ENCODE measurements at regions not wholly inside any gene's neighbourhood (a gene's known extent, or its start where the extent isn't known, plus 50 kb on each side); places are given as distances from the start of the nearest gene placed in this dataset.
"Not testable (repeated sequence)": the region's sequence is repeated elsewhere in the genome, so short reads cannot be mapped to it uniquely, and the experiment has no call there.

DNA sequence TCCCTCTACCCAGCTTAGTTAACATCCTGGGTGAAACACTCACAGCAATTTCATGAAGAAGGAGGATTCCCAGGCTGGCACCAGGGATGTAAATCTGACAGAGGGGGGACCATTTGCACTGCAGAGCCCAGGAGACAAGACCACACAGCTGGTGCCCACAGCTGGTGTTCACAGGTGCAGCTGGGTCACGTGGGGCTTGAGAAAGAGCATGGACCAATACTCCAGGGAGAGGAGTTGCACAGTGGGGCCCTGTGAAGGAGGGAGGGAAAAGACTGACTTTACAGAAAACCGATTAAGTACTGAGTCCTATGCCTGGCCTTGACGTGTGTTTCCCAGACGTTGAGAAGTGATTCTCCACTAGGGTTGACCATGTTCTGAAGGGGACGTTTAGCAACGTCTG is 1316.7 kb upstream of the TMEM132C start:
- no peak for DNase-seq

DNA sequence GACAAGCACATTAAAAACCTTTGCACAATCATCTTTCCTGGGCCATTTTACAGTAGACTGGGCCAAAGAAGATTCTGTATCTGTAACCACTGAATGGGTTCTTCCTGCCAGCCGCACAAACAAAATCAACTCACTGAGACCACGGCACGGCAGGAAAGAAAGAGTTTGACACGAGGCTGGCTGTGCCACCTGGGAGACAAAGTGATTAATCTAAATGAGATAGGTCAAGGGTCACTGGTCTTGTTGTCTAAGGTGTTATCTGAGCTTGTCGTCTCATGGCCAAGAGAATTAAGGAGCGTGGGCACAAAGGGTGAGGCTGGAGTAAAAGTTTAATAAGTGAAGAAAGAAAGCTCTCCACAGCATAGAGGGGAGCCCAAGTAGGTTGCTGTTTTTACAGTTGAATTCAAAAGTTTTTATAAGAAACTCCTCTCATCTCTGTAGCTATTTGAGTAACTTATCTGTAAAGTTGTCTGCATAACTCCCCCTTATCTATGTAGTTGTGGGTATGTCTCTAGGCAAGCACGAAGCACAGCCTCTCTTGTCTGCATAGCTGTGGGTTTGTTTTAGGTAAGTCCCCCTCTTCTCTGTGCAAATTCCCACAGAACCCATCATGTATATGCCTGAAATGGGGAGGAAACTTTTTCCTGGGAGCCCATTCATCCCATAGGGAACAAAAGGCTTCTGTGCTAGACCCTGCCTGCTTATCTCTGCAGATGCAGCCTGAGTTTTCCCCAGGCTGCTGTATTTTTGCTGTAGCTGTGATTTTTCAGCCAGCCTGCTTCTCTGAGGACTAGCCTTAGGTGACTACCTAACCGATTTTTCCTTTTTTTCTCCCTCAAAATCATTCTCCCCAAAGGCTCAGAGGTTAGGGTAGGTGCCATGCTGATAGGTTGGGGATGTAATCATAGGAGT is 1314.6 kb upstream of the TMEM132C start:
- DNase-seq: no peak

DNA sequence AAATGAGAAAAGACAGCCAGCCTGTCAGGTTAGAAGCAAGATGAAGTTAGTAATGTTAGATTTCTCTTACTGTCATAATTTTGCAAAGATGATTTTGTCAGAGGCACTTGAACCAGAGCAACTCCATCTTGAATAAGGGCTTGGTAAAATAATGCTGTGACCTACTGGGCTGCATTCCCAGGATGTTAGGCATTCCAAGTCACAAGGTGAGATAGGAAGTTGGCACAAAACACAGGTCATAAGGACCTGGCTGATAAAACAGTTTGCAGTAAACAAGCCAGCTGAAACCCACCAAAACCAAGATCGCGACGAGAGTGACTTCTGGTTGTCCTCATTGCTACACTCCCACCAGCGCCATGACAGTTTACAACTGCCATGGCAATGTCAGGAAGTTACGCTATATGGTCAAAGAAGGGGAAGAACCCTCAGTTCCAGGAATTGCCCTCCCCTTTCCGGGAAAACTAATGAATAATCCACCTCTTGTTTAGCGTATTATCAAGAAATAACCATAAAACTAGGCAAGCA is 1313.5 kb upstream of the TMEM132C start:
- DNase-seq: no peak

DNA sequence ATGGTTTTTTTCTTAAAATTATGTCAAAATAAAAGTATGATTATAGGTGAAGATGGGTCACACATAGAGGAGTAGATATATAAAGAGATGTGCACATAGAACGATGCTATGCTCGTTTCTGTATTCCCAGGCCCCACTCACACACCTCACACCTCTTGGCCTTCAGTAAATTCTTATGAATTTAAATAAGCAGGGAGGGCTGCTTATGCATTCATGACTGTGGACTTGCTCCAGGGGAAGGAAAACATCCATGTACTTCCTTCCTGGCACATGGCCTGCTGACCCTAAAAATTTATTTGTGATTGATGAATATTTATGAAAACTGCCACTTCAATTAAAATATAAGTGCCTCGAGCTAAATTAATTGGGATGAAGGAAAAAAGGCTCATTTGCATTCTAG is 1306.7 kb upstream of the TMEM132C start:
- no peak for DNase-seq

DNA sequence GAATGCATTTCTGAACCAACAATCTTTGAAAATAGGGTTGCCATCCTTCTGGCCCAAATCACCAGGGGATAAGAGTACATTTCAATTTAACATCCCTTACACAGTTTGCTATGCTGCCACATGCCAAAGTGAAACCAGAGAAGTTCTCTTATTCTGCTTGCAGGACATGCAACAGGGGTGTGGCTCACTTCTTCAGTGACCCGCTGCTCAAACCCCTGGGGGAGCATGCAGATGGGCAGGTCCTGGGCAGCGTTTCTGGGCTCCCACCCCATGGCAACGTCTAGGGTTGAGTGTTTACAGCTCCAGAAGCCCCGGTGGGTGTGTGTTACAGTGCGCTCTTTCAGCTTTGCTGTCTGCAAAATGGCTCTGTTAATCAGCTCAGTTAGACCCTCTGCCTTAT is 1306.3 kb upstream of the TMEM132C start:
- DNase-seq: no peak

DNA sequence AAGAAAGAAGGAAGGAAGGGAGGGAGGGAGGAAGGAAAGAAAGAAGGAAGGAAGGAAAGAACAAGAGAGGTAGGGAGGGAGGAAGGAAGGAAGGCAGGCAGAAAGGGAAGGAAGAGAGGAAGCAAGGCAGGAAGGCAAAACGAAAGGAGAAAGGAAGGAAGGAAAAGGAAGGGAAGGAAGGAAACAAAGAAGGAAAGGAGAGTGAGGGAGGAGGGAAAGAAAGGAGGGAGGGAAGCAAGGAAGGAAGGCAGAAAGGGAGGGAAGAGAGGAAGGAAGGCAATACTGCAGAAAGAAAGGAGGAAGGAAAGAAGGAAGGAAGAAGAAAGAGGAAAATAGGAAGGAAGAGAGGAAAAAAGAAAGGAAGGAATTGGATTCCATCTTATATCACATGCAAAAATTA is 1303.1 kb upstream of the TMEM132C start:
- no peak for DNase-seq

DNA sequence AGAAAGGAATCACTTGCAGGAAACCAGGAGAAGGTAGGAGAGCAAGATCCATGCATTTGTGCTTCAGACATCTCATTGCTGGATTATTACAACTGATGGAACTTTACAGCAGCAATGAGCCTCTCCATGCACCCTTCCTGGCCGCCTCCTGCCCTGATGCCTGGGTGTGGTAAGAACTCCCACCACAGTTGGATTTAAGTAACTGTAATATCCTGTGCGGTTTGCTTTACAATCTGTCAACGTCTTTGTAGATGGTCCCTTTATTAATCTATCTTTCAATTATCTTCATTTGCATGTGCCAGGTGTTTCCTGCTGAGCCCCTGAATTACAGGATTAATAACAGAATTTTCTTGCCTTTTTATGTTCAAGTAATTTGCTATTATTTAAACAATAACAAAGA is 1300.5 kb upstream of the TMEM132C start:
- DNase-seq: no peak

DNA sequence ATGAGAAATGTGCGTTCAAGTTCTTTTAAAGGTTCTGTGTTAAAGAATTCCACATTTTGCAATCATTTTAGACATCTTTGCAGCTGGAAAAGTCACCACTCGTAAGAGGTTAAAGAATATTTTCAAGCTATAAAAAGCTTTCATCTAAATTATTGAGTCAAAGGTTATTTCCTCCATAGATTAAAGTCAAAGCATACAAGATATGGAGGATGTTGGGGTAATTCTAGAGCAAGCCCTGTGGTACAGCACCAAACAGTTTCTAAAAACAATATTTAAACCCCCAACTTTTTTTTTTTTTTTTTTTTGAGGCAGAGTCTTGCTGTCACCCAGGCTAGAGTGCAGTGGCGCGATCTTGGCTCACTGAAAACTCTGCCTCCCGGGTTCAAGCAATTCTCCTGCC is 1299.8 kb upstream of the TMEM132C start:
- DNase-seq: no peak

DNA sequence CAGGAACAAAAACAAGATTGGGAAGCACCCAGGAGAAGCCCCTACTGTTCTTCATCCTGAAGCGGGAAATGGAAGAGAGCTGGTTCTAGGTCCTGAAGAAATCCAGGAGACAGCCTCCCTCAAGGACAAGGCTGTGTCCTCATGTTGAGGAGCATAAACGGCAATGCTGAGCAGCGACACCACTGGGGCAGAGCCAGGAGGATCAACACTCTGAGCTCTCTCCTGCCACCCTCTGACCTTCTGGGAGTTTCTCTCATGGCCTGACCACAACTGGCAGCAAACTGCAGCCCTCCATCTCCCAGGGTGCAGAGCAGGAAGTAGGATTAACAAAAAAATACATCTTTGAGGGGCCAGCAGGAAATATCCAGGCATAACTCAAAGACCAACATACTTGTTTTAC is 1292.2 kb upstream of the TMEM132C start:
- DNase-seq: no peak

DNA sequence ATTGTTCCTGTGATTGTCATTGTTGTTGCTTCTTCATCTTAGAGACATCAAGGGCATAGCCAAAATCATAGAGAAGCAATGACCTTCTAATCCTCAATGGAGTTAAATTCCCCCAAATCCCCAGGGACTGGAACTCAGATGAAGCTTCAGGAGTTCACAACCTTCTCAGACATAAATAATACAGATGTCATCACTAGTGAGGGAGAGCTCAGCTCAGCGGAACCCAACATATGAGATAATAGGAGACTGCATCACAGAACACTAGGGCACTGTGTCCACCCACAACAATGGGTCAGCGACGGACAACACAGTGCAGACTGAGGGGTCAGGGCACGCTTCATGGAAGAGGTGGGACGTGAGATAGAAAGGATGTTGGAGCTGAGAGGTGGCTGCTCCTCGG is 1290.4 kb upstream of the TMEM132C start:
- no peak for DNase-seq

DNA sequence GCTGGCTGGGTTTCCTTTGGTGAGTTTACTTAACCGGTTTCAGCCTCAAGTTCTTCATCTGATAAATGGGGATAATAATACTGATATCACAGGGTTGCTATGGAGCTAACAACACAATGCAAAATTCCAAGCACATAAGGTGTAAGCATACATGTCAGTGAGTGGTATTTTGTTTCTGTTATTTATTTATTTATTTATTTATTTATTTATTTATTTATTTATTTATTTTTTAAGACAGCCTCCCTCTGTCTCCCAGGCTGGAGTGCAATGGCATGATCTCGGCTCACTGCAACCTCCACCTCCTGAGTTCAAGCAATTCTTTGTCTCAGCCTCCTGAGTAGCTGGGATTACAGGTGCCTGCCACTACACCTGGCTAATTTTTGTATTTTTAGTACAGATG is 1287.4 kb upstream of the TMEM132C start:
- DNase-seq: not testable (repeated sequence)

DNA sequence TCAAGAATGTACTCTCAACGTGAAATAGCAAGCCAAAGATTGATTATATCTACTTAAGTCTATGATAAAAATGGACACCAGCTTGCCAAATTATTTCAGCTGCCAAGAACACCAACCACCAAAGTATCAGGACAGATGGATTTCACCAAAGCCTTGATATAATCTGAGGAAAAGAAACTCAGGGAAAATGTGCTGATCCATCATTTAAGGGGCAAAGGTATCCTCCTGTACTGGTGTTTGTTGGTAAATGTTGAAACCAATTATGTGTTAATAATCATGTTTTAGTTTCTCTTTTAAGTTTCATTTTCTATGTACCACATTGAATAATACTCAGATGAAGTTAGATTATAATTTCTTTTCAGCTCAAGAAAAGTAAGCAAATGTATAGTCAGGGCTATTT is 1284.3 kb upstream of the TMEM132C start:
- no peak for DNase-seq

DNA sequence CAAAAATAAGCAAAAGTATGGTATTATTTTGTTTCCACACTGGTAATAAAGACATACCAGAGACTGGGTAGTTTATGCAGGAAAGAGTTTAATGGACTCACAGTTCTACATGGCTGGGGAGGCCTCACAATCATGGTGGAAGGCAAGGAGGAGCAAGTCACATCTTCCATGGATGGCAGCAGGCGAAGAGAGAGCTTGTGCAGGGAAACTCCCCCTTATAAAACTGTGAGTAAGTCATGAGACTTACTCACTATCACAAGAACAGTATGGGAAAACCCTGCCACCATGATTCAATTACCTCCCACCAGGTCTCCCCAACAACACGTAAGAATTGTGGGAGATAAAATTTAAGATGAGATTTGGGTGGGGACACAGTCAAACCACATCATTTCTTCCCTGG is 1283.2 kb upstream of the TMEM132C start:
- DNase-seq: not testable (repeated sequence)

DNA sequence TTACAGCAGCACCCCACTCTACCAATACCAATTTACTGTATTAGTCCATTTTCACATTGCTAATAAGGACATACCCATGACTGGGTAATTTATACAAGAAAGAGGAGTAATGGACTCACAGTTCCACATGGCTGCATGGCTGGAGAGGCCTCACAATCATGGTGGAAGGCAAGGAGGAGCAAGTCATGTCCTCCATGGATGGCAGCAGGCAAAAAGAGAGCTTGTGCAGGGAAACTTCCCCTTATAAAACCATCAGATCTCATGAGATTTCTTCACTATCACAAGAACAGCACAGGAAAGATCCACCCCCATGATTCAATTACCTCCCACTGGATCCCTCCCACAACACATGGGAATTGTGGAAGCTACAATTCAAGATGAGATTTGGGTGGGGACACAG is 1281.3 kb upstream of the TMEM132C start:
- DNase-seq: not testable (repeated sequence)

DNA sequence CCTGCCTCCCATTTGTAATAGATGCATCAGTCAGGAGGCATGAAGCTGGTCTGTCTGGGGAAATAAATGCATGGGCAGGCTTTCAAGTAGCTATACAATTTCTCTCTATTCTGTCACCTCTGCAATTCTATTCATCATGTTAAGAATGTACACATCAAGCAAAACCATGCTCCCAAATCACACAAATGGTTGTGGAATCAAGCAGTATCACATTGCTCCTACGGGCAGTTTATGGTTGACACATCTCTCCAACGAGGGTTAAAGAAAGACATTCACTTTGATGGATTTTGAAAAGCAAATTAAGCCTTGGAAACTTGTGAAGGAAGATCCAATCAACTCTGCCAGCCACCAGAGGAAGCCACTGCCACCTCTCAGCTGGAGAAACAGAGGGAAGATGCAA is 1277.4 kb upstream of the TMEM132C start:
- no peak for DNase-seq

DNA sequence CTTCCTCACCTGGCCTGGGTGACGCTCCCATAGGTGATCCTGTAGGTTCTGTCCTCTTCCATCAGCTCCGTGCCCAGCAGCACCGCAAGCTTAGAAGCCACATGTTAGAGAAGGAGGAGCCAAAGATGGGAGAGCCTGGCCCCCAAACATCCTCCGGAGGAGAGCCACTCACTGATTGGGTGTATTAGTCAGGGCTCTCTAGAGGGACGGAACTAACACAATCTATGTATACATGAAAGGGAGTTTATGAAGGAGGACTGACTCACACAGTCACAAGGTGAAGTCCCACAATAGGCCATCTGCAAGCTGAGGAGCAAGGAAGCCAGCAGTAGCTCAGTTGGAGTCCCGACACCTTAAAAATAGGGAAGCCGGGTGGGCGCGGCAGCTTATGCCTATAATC is 1273.1 kb upstream of the TMEM132C start:
- DNase-seq: no peak

DNA sequence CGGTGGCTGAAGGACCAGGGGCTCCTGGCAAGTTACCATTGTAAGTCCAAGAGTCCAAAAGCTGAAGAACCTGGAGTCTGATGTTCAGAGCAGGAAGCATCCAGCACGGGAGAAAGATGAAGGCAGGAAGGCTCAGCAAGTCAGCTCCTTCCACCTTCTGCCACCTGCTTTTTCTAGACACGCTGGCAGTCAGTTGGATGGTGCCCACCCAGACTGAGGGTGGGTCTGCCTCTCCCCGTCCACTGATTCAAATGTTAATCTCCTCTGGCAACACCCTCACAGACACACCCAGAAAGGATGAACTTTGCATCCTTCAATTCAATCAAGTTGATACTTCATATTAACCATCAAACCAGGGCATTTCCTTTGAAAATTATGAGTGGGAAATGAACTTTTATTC is 1272.4 kb upstream of the TMEM132C start:
- DNase-seq: no peak

DNA sequence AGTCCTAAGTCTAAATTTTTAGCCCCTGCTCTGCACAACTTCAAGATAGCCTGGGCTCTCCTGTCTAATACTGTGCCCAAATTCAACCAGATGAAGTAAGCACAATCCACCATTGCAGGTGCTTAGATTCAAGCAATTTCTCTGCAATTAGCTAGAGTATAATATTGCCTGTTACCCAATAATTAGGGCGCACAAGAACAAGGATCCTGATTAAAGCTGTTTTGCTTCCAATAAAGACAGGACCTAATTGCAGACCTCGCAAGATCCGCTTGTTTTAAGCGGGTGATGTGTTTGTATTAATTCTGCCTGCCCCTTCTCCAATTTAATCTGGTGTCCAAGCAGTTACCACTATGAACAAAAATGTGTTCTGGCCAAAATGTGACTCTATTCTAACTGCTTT is 1268.9 kb upstream of the TMEM132C start:
- no peak for DNase-seq

DNA sequence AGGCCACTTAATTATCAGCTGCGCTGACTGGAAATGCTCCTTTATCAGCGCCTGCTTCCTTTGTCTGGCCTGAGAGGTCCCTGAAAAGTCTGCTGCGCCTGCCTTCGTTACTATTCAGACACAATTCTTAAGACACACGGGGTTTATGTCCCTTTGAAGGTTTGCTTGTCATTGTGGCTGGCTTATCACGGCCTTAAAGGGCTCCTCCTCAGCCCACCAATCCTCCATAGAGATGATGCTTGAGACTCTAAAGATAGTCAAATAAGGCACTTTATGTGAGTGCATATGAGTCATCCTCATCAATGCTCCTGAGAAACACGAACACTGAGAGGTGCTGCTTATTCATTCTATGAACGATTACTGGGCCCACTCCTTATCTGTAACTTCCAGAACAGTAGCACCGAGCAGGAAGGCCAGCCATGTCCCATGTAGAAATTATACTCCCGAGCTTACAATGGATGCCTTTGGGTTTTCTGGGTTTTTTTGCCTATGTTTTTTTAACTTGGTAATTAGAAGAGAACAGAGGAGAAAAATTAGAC is 1268.2 kb upstream of the TMEM132C start:
- DNase-seq: no peak

DNA sequence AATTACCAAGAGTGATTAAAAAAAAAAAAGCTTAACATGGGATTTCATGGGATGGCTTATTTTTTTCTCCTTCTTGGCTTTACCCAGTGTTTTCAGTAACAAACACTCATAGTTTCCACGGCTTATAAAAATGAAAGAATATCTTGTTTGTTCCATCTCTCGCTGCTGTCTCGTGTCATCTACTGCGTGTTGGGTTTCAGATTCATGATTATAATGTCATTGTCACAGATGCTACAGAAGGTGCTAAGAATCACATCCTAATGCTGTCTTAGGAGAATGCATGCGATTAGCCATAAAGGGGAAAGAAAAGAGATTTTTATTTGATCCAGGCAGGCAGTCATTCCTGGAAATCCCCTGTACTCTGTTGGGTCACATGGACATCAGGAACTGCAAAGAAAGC is 1267.6 kb upstream of the TMEM132C start:
- DNase-seq: no peak

DNA sequence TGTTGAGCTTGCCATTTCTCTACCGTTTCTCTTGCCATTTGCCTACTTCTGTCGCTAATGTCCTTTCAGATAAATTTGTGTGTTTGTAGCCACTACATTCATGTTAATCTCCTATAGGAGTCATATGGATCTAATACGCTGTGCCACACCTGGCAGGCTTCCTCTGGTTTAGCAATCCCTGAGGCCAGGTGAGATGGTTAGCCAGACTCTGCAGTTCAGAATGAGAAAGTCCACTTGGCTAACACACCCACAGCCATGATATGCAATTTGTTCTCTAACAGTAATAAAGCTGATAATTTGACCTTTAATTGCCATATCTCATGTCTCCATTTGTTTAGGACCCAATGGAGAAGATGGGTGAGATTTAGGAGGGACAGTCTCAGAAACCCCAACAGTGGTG is 1261.6 kb upstream of the TMEM132C start:
- no peak for DNase-seq

DNA sequence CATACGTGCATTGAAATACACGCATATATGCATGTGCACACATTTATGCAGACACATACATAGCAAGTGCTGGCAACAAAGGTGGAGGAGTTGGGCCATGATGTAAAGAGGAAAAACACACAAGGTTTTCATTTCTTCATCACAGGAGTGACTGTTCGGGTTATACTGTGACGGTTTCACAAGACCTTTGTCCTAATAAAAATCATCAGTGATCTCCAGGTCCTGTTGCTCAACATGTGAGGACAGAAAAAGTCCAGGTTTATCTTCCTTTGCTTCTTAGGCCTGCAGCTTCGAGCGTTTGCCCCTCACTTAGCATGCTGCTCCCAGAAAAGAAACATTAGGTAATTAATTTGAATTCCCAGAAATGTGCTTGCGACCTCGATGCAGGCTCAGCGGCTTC is 1260.0 kb upstream of the TMEM132C start:
- DNase-seq: no peak

DNA sequence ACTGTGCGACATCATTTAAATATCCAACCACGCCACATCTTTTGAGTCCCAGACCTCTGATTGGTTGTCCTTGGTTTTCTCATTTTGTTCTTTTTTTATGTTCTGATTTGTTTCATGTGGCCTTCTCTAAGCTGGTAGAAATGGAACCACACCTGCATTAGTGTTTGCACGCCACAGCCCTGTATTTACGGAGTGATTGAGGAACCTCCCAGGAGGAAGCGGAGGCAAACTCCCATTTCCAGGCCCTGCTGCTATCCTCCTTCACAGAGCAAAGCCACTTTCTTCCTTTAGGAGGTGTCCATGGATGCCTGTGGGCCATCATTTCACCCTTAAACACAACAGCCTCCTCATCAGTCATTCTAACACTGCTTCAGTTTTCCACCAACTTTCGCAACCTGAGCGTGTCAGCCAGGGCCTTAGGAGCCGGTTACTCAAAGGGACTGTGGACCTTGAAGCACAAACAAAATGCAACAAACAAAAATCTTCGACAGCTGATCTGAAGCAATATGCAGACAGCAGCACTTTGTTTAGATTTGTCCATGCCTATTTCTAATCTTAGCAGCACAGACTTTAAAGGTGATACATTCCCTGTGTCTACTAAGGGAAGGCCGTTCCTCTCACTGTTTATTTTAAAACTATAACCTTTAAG is 1258.1 kb upstream of the TMEM132C start:
- DNase-seq: no peak

DNA sequence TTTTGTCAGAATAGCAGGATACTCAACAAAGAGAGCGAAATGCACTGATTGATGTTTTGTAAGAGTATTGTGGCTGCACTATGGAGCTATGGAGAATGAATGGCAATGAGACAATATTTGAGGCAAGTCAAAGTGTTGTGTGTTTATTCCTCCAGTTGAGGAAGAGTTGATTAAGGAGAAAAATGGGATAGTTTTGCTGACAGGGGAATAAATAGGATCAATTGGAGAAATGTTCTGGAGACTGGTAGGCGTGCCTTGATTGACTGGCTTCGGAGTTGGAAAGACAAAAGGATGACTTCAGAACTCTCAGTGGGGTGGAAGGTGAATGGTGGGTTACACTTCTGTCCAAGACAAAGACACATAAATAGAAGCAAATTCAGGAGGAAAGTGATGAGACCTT is 1254.9 kb upstream of the TMEM132C start:
- no peak for DNase-seq

Measured in midbrain (tissue), 1 donor.